ENCODE measurements at regions not wholly inside any gene's neighbourhood (a gene's known extent, or its start where the extent isn't known, plus 50 kb on each side); places are given as distances from the start of the nearest gene placed in this dataset.

DNA sequence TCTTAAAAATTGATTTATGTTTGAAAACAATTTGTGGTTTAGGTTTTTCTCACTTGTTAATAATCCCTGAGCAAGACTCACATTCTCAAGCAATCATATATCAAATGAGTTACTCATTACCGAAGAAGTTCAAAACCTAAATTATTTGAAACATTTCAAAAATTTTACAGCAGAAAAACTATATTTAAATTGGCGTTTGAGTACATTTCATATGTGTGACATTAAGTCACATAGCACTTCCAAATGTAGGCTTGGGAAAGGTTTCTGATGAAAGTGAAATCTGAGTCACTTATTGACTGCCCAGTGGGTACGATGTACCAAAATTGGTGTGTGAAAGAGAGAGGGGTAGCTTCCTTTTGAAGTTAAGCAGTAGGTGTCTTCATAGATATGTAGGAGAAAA is 411.4 kb upstream of the SGCD start:
- TF ChIP-seq EZH2phosphoT487 (IDR thresholded peaks at IDR 0.05; ENCODE audit: borderline replicate concordance, low read depth, low read length) (no peak), CTCF (conservative IDR thresholded peaks at IDR 0.05; ENCODE audit: low read length) (no peak)
